ENCODE measurements at regions not wholly inside any gene's neighbourhood (a gene's known extent, or its start where the extent isn't known, plus 50 kb on each side); places are given as distances from the start of the nearest gene placed in this dataset.

DNA sequence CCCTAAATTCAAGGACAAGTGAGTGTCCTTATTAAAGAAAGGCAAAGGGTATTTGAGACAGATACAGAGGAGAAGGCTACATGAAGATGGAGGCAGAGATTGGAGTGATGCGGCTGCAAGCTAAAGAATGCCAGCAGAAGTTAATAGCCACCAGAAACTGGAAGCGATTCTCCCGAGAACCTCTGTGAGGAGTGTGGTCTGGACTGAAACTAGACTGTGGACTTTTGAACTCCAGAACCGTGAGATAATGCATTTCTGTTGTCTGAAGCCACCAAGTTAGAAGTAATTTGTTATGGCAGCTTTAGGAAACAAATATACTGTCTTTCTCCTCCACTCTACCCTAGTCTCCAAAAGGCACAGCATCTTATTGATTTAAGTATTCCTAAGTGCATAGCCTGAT is 80.3 kb upstream of the CREB5 start:
- TF ChIP-seq, protein P1, sequence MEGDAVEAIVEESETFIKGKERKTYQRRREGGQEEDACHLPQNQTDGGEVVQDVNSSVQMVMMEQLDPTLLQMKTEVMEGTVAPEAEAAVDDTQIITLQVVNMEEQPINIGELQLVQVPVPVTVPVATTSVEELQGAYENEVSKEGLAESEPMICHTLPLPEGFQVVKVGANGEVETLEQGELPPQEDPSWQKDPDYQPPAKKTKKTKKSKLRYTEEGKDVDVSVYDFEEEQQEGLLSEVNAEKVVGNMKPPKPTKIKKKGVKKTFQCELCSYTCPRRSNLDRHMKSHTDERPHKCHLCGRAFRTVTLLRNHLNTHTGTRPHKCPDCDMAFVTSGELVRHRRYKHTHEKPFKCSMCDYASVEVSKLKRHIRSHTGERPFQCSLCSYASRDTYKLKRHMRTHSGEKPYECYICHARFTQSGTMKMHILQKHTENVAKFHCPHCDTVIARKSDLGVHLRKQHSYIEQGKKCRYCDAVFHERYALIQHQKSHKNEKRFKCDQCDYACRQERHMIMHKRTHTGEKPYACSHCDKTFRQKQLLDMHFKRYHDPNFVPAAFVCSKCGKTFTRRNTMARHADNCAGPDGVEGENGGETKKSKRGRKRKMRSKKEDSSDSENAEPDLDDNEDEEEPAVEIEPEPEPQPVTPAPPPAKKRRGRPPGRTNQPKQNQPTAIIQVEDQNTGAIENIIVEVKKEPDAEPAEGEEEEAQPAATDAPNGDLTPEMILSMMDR (IDR thresholded peaks at IDR 0.05), result no peak
- TF ChIP-seq POLR2AphosphoS5 (IDR thresholded peaks at IDR 0.05; ENCODE audit: low read depth, low read length) (no peak), TCF7L2 (IDR thresholded peaks at IDR 0.05; ENCODE audit: low read depth, low read length) (no peak)
- TF ChIP-seq, protein P2, sequence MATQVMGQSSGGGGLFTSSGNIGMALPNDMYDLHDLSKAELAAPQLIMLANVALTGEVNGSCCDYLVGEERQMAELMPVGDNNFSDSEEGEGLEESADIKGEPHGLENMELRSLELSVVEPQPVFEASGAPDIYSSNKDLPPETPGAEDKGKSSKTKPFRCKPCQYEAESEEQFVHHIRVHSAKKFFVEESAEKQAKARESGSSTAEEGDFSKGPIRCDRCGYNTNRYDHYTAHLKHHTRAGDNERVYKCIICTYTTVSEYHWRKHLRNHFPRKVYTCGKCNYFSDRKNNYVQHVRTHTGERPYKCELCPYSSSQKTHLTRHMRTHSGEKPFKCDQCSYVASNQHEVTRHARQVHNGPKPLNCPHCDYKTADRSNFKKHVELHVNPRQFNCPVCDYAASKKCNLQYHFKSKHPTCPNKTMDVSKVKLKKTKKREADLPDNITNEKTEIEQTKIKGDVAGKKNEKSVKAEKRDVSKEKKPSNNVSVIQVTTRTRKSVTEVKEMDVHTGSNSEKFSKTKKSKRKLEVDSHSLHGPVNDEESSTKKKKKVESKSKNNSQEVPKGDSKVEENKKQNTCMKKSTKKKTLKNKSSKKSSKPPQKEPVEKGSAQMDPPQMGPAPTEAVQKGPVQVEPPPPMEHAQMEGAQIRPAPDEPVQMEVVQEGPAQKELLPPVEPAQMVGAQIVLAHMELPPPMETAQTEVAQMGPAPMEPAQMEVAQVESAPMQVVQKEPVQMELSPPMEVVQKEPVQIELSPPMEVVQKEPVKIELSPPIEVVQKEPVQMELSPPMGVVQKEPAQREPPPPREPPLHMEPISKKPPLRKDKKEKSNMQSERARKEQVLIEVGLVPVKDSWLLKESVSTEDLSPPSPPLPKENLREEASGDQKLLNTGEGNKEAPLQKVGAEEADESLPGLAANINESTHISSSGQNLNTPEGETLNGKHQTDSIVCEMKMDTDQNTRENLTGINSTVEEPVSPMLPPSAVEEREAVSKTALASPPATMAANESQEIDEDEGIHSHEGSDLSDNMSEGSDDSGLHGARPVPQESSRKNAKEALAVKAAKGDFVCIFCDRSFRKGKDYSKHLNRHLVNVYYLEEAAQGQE (IDR thresholded peaks at IDR 0.05; ENCODE audit: insufficient read depth in 1 of 2, low read depth in 2 of 2, low read length in 1 of 2), result no peak

All from Panc1 (cell line).